ENCODE measurements at regions not wholly inside any gene's neighbourhood (a gene's known extent, or its start where the extent isn't known, plus 50 kb on each side); places are given as distances from the start of the nearest gene placed in this dataset.

GRCh38 chr5:111948092-111948841, 191.3 kb upstream of the NREP start:
- Histone ChIP-seq H3K9me2 (replicated peaks; ENCODE audit: low read length) (no peaks in the 10 kb centered on the region), H2AFZ (ENCODE audit: low read length) (no peak overlapping the region), H3F3A (ENCODE audit: low read length, unreplicated experiment) (no peaks in the 10 kb centered on the region), H3K27me3 (ENCODE audit: low read length) (no peaks in the 10 kb centered on the region), H3K27ac (ENCODE audit: low read length) (peak overlapping the region; percentile 36), H3K36me3 (ENCODE audit: low read depth, low read length) (no peaks in the 10 kb centered on the region), H3K4me2 (ENCODE audit: low read length) (no peak overlapping the region), H3K9me3 (ENCODE audit: low read length) (no peaks in the 10 kb centered on the region), H3K79me2 (ENCODE audit: low read length) (no peaks in the 10 kb centered on the region), H3K9ac (ENCODE audit: low read length) (peak overlapping the region; percentile 14; the same call in 1 of the 2 replicates), H4K20me1 (ENCODE audit: low read length) (no peaks in the 10 kb centered on the region), H3K4me3 (ENCODE audit: low read length) (no peak overlapping the region), H3K4me1 (ENCODE audit: insufficient read depth, low read length) (peaks cover 6% of the 10 kb centered on the region; the same call in 1 of the 2 replicates)
- BruUV-seq (replicated peaks), result no TSS peak
- POLR2A ChIA-PET (ENCODE audit: unreplicated experiment), result no interaction called here
- CTCF ChIA-PET, result no interaction called here
- DNase-seq, result peak; percentile 41
- intact Hi-C loops (cut with micrococcal nuclease), result no loop called here
- no peak for TF ChIP-seq EZH2 (IDR thresholded peaks at IDR 0.05; ENCODE audit: low read length, unreplicated experiment)
- no peak for TF ChIP-seq CTCF (conservative IDR thresholded peaks at IDR 0.05; ENCODE audit: low read depth, low read length)
- no peak for TF ChIP-seq EZH2phosphoT487 (IDR thresholded peaks at IDR 0.05; ENCODE audit: borderline replicate concordance, low read length)
- ATAC-seq, result 0 out of 2 replicates have a peak, but pooled peaks have one; percentile 40

- Histone ChIP-seq H3K9ac (ENCODE audit: low read length) (no peak overlapping the region), H2AFZ (ENCODE audit: low read length) (no peak overlapping the region), H3K4me2 (ENCODE audit: low read length) (no peak overlapping the region), H3F3A (ENCODE audit: low read length, unreplicated experiment) (no peaks in the 10 kb centered on the region), H3K4me3 (ENCODE audit: low read length) (no peak overlapping the region), H4K20me1 (ENCODE audit: low read length) (no peaks in the 10 kb centered on the region), H3K36me3 (ENCODE audit: low read depth, low read length) (no peaks in the 10 kb centered on the region), H3K27ac (ENCODE audit: low read length) (no peak overlapping the region), H3K4me1 (ENCODE audit: insufficient read depth, low read length) (peaks cover 6% of the 10 kb centered on the region; the same call in 1 of the 2 replicates), H3K9me2 (replicated peaks; ENCODE audit: low read length) (no peaks in the 10 kb centered on the region), H3K9me3 (ENCODE audit: low read length) (no peaks in the 10 kb centered on the region), H3K79me2 (ENCODE audit: low read length) (no peaks in the 10 kb centered on the region), H3K27me3 (ENCODE audit: low read length) (no peaks in the 10 kb centered on the region)
- POLR2A ChIA-PET (ENCODE audit: unreplicated experiment), result no interaction called here
- TF ChIP-seq EZH2 (IDR thresholded peaks at IDR 0.05; ENCODE audit: low read length, unreplicated experiment), result no peak
- no peak for TF ChIP-seq CTCF (conservative IDR thresholded peaks at IDR 0.05; ENCODE audit: low read depth, low read length)
- TF ChIP-seq EZH2phosphoT487 (IDR thresholded peaks at IDR 0.05; ENCODE audit: borderline replicate concordance, low read length), result no peak
- DNase-seq (no peak), ATAC-seq (no peak)
- intact Hi-C loops (cut with micrococcal nuclease), result no loop called here
- BruUV-seq (replicated peaks), result no TSS peak
- CTCF ChIA-PET, result no interaction called here
Measured at GRCh38 chr5:111946556-111946955, 189.6 kb upstream of the NREP start.

- Histone ChIP-seq H3K79me2 (ENCODE audit: low read length) (no peaks in the 10 kb centered on the region), H3K27me3 (ENCODE audit: low read length) (no peaks in the 10 kb centered on the region), H3K4me1 (ENCODE audit: insufficient read depth, low read length) (peaks cover 6% of the 10 kb centered on the region; the same call in 1 of the 2 replicates), H3F3A (ENCODE audit: low read length, unreplicated experiment) (no peaks in the 10 kb centered on the region), H3K4me2 (ENCODE audit: low read length) (no peak overlapping the region), H3K9ac (ENCODE audit: low read length) (no peak overlapping the region), H3K9me2 (replicated peaks; ENCODE audit: low read length) (no peaks in the 10 kb centered on the region), H3K27ac (ENCODE audit: low read length) (no peak overlapping the region), H4K20me1 (ENCODE audit: low read length) (no peaks in the 10 kb centered on the region), H3K36me3 (ENCODE audit: low read depth, low read length) (no peaks in the 10 kb centered on the region), H2AFZ (ENCODE audit: low read length) (no peak overlapping the region), H3K9me3 (ENCODE audit: low read length) (no peaks in the 10 kb centered on the region), H3K4me3 (ENCODE audit: low read length) (no peak overlapping the region)
- CTCF ChIA-PET, result no interaction called here
- DNase-seq (no peak), ATAC-seq (no peak)
- no TSS peak for BruUV-seq (replicated peaks)
- intact Hi-C loops (cut with micrococcal nuclease), result no loop called here
- no peak for TF ChIP-seq EZH2 (IDR thresholded peaks at IDR 0.05; ENCODE audit: low read length, unreplicated experiment)
- no peak for TF ChIP-seq CTCF (conservative IDR thresholded peaks at IDR 0.05; ENCODE audit: low read depth, low read length)
- TF ChIP-seq EZH2phosphoT487 (IDR thresholded peaks at IDR 0.05; ENCODE audit: borderline replicate concordance, low read length), result no peak
- POLR2A ChIA-PET (ENCODE audit: unreplicated experiment), result no interaction called here
Measured at GRCh38 chr5:111945535-111945934, 188.5 kb upstream of the NREP start.
